OCI-LY7 (cell line): ENCODE measurements at regions not wholly inside any gene's neighbourhood (a gene's known extent, or its start where the extent isn't known, plus 50 kb on each side); places are given as distances from the start of the nearest gene placed in this dataset.

Source experiments
- BruUV-seq: library from RNA; stranded (reverse); fragments of 400-500 nt; replicated peaks from 2 replicates; lab custom pipeline; 2021; lab: Mats Ljungman, UMichigan
- CTCF ChIA-PET: fragments of 300-600 bp; sonication (Branson Sonifier 250); formaldehyde crosslinking; loops from one replicate; lab custom pipeline; 2022; ENCODE audit warnings: antibody characterized with exemption; ENCODE audit not compliant: unreplicated experiment; lab: Charles Lee
- POLR2A ChIA-PET: fragments of 300-600 bp; sonication (Branson Sonifier 250); formaldehyde crosslinking; loops from one replicate; lab custom pipeline; 2022; ENCODE audit warnings: antibody characterized with exemption; lab: Charles Lee
- DNase-seq: peaks from one replicate; pipeline ENCODE4 v3.0.0-alpha.2; 2015; ENCODE audit warnings: low spot score
- H2AFZ ChIP-seq: fragments of 200-600 bp; sonication (generic), shearing (Covaris generic); 2 replicates; pipeline ENCODE4 v1.6.1; 2014; ENCODE audit warnings: mild to moderate bottlenecking, antibody characterized with exemption, low read length, moderate library complexity
- H3K27ac ChIP-seq: fragments of 200-600 bp; sonication (generic); 2 replicates; pipeline ENCODE4 v1.5.1; 2014; ENCODE audit warnings: mixed run types, low read depth, mild to moderate bottlenecking, moderate library complexity, low read length, inconsistent platforms; ENCODE audit not compliant: poor library complexity, severe bottlenecking
- H3K36me3 ChIP-seq: fragments of 200-600 bp; sonication (generic); 2 replicates; pipeline ENCODE4 v1.6.1; 2014; ENCODE audit warnings: mild to moderate bottlenecking, antibody characterized with exemption, low read length, moderate library complexity, mixed read lengths; ENCODE audit not compliant: insufficient read depth
- H3K4me1 ChIP-seq: fragments of 200-600 bp; sonication (generic); 2 replicates; pipeline ENCODE4 v1.5.1; 2014; ENCODE audit warnings: mild to moderate bottlenecking, low read length; ENCODE audit not compliant: insufficient read depth, poor library complexity, severe bottlenecking
- H3K4me2 ChIP-seq: fragments of 200-600 bp; sonication (generic); 2 replicates; pipeline ENCODE4 v1.6.1; 2014; ENCODE audit warnings: mild to moderate bottlenecking, low read length
- H3K4me3 ChIP-seq: fragments of 200-600 bp; sonication (generic); 2 replicates; pipeline ENCODE4 v1.5.1; 2014; ENCODE audit warnings: mild to moderate bottlenecking, low read depth, low read length; ENCODE audit not compliant: poor library complexity, severe bottlenecking
- H3K79me2 ChIP-seq: fragments of 200-600 bp; sonication (generic); 2 replicates; pipeline ENCODE4 v1.6.1; 2016; ENCODE audit warnings: low read depth, mild to moderate bottlenecking, low read length, moderate library complexity, mixed read lengths; ENCODE audit not compliant: insufficient read depth
- H3K9me2 ChIP-seq: fragments of 200-600 bp; sonication (generic); 2 replicates; pipeline ENCODE4 v1.6.1; 2016; ENCODE audit warnings: mild to moderate bottlenecking, low read length, mixed read lengths; ENCODE audit not compliant: insufficient read depth
- H3K9me3 ChIP-seq: fragments of 200-600 bp; sonication (generic); 2 replicates; pipeline ENCODE4 v1.6.1; 2014; ENCODE audit warnings: mild to moderate bottlenecking, mixed run types, low read length, mixed read lengths
- H4K20me1 ChIP-seq: fragments of 200-600 bp; sonication (generic); 2 replicates; pipeline ENCODE4 v1.6.1; 2014; ENCODE audit warnings: mild to moderate bottlenecking, antibody characterized with exemption, low read length, moderate library complexity, mixed read lengths; ENCODE audit not compliant: insufficient read depth
- CTCF ChIP-seq: fragments of 200-600 bp; sonication (generic); conservative IDR thresholded peaks from 2 replicates; pipeline ENCODE4 v1.5.1; 2014; ENCODE audit warnings: mild to moderate bottlenecking, antibody characterized with exemption, low read length, moderate library complexity, mixed read lengths
- EZH2phosphoT487 ChIP-seq: fragments of 200-600 bp; sonication (generic); IDR thresholded peaks from 2 replicates; pipeline ENCODE4 v1.6.1; 2018; ENCODE audit warnings: low read depth, borderline replicate concordance, mild to moderate bottlenecking, mixed run types, antibody characterized with exemption, low read length, moderate library complexity, mixed read lengths
- intact Hi-C: fragments of 100-400 bp; cut with micrococcal nuclease; formaldehyde crosslinking; loops from one replicate; pipeline ENCODE4 v1.10.0; 2022; ENCODE audit not compliant: unreplicated experiment

GRCh38 chr6:51502996-51503395, 584.4 kb downstream of the PKHD1 start:
- BruUV-seq: no TSS peak
- ChIA-PET CTCF (no interaction called here), POLR2A (interaction anchor here (1.2 kb wide), 1 partner anchor 15 kb away, joined by 3 read pairs; no protein-coding TSS in a partner anchor)
- H2AFZ ChIP-seq: no peak overlapping the region
- H3K9me2 ChIP-seq: no peaks in the 10 kb centered on the region
- no peaks in the 10 kb centered on the region for H3K9me3 ChIP-seq
- no peaks in the 10 kb centered on the region for H3K4me1 ChIP-seq
- TF ChIP-seq EZH2phosphoT487 (no peak), CTCF (no peak)
- no peak overlapping the region for H3K4me2 ChIP-seq
- no peaks in the 10 kb centered on the region for H4K20me1 ChIP-seq
- intact Hi-C loops: no loop called here
- H3K27ac ChIP-seq: no peak overlapping the region
- DNase-seq: no peak
- H3K4me3 ChIP-seq: no peak overlapping the region
- H3K36me3 ChIP-seq: no peaks in the 10 kb centered on the region
- H3K79me2 ChIP-seq: no peaks in the 10 kb centered on the region

GRCh38 chr6:51505434-51505833, 582.0 kb downstream of the PKHD1 start:
- Histone ChIP-seq H3K9me3 (no peaks in the 10 kb centered on the region), H3K79me2 (no peaks in the 10 kb centered on the region), H3K36me3 (no peaks in the 10 kb centered on the region), H3K9me2 (no peaks in the 10 kb centered on the region), H4K20me1 (no peaks in the 10 kb centered on the region), H3K4me1 (no peaks in the 10 kb centered on the region), H3K4me2 (no peak overlapping the region), H3K27ac (no peak overlapping the region), H3K4me3 (no peak overlapping the region), H2AFZ (no peak overlapping the region)
- DNase-seq: no peak
- CTCF ChIA-PET: no interaction called here
- no TSS peak for BruUV-seq
- intact Hi-C loops: no loop called here
- POLR2A ChIA-PET: no interaction called here
- TF ChIP-seq EZH2phosphoT487 (no peak), CTCF (no peak)

- Histone ChIP-seq H2AFZ (no peak overlapping the region), H3K4me1 (no peaks in the 10 kb centered on the region), H3K4me2 (no peak overlapping the region), H4K20me1 (no peaks in the 10 kb centered on the region), H3K79me2 (no peaks in the 10 kb centered on the region), H3K9me3 (no peaks in the 10 kb centered on the region), H3K9me2 (no peaks in the 10 kb centered on the region), H3K36me3 (no peaks in the 10 kb centered on the region), H3K27ac (no peak overlapping the region), H3K4me3 (no peak overlapping the region)
- no peak for TF ChIP-seq EZH2phosphoT487
- CTCF ChIA-PET: no interaction called here
- intact Hi-C loops: no loop called here
- POLR2A ChIA-PET: interaction anchor here (0.7 kb wide), 1 partner anchor 63 kb away, joined by 4 read pairs; no protein-coding TSS in a partner anchor
- BruUV-seq: no TSS peak
- no peak for DNase-seq
Measured at GRCh38 chr6:51509597-51509996, 577.8 kb downstream of the PKHD1 start.
